Left ventricle myocardium superior (tissue), 1 donor: ENCODE measurements at regions not wholly inside any gene's neighbourhood (a gene's known extent, or its start where the extent isn't known, plus 50 kb on each side); places are given as distances from the start of the nearest gene placed in this dataset.
"Not testable (repeated sequence)": the region's sequence is repeated elsewhere in the genome, so short reads cannot be mapped to it uniquely, and the experiment has no call there.

Source experiments
- ATAC-seq: fragments of 200-7000 bp; cut with Tn5 transposase; one replicate; pipeline ENCODE4 v1.9.1; 2020; ENCODE audit warnings: mild to moderate bottlenecking, moderate library complexity
- DNase-seq: peaks from one replicate; pipeline ENCODE4 v3.0.0-alpha.2; 2020
- intact Hi-C: fragments of 100-400 bp; cut with micrococcal nuclease; formaldehyde crosslinking; loops from one replicate; pipeline ENCODE4 v1.11.0; 2022
- donor health status: DM: no; HTN: yes; CAD: no; lungs with severe emphysema.

- DNase-seq (no peak), ATAC-seq (no peak)
- intact Hi-C loops = no loop called here
Observed at GRCh38 chr1:148363439-148363810, 119.7 kb downstream of the PPIAL4G start.

GRCh38 chr1:148362626-148363438 is 120.3 kb downstream of the PPIAL4G start:
- DNase-seq = no peak
- ATAC-seq = no peak
- intact Hi-C loops = no loop called here

GRCh38 chr1:148362216-148362611 is 120.9 kb downstream of the PPIAL4G start:
- DNase-seq = no peak
- ATAC-seq = no peak
- intact Hi-C loops = no loop called here

GRCh38 chr1:148361427-148362215 is 121.5 kb downstream of the PPIAL4G start:
- DNase-seq, ATAC-seq, intact Hi-C loops: not testable (repeated sequence)

- ATAC-seq (no peak), DNase-seq (no peak)
- intact Hi-C loops = no loop called here
Observed at GRCh38 chr1:148357037-148357436, 126.1 kb downstream of the PPIAL4G start.

- intact Hi-C loops = no loop called here
- ATAC-seq (no peak), DNase-seq (no peak)
Observed at GRCh38 chr1:148355976-148356375, 127.1 kb downstream of the PPIAL4G start.

- no peak for DNase-seq
- no peak for ATAC-seq
- intact Hi-C loops = no loop called here
Observed at GRCh38 chr1:148354913-148355308, 128.2 kb downstream of the PPIAL4G start.

- ATAC-seq = no peak
- DNase-seq = no peak
- intact Hi-C loops = no loop called here
Observed at GRCh38 chr1:148354284-148354912, 128.7 kb downstream of the PPIAL4G start.

GRCh38 chr1:148353461-148354283 is 129.4 kb downstream of the PPIAL4G start:
- no peak for DNase-seq
- intact Hi-C loops = no loop called here

GRCh38 chr1:148352470-148353053 is 130.5 kb downstream of the PPIAL4G start:
- no peak for ATAC-seq
- intact Hi-C loops = no loop called here
- DNase-seq = no peak

More at GRCh38 chr1:148353461-148354283, 129.4 kb downstream of the PPIAL4G start:
- peak; percentile 51 for ATAC-seq

GRCh38 chr1:148347781-148348180 is 135.3 kb downstream of the PPIAL4G start:
- no peak for DNase-seq
- intact Hi-C loops = no loop called here
- no peak for ATAC-seq

- DNase-seq, ATAC-seq, intact Hi-C loops: not testable (repeated sequence)
Observed at GRCh38 chr1:148345659-148346151, 137.4 kb downstream of the PPIAL4G start.

- ATAC-seq, intact Hi-C loops, DNase-seq: not testable (repeated sequence)
Observed at GRCh38 chr1:148344651-148345050, 138.5 kb downstream of the PPIAL4G start.

GRCh38 chr1:148341729-148342128 is 141.4 kb downstream of the PPIAL4G start:
- ATAC-seq, intact Hi-C loops, DNase-seq: not testable (repeated sequence)

- intact Hi-C loops, ATAC-seq, DNase-seq: not testable (repeated sequence)
Observed at GRCh38 chr1:148336121-148336918, 146.8 kb downstream of the PPIAL4G start.

GRCh38 chr1:148334339-148335130 is 148.6 kb downstream of the PPIAL4G start:
- peak; percentile 96 for ATAC-seq
- intact Hi-C loops = no loop called here

GRCh38 chr1:148333875-148334338 is 149.2 kb downstream of the PPIAL4G start:
- DNase-seq (no peak), ATAC-seq (no peak)
- intact Hi-C loops = no loop called here

More at GRCh38 chr1:148334339-148335130, 148.6 kb downstream of the PPIAL4G start:
- peak; percentile 81 for DNase-seq
